Nephron (organoid): ENCODE measurements at regions not wholly inside any gene's neighbourhood (a gene's known extent, or its start where the extent isn't known, plus 50 kb on each side); places are given as distances from the start of the nearest gene placed in this dataset.
"Not testable (repeated sequence)": the region's sequence is repeated elsewhere in the genome, so short reads cannot be mapped to it uniquely, and the experiment has no call there.

ENCODE experiments used
- H3K27ac Mint-ChIP-seq, 3 experiments: 2 replicates each; pipeline ENCODE4 v1.8.0; 2020; ENCODE audit warnings: mixed read lengths in 3 of 3, mild to moderate bottlenecking in 2 of 3, moderate library complexity in 1 of 3
- H3K27me3 Mint-ChIP-seq: 2 replicates; pipeline ENCODE4 v1.8.0; 2021; ENCODE audit warnings: low read depth, mild to moderate bottlenecking, moderate library complexity, mixed read lengths
- H3K36me3 Mint-ChIP-seq: 2 replicates; pipeline ENCODE4 v1.8.0; 2020; ENCODE audit warnings: low read depth, mixed read lengths
- H3K4me1 Mint-ChIP-seq: 2 replicates; pipeline ENCODE4 v1.8.0; 2020; ENCODE audit warnings: mixed read lengths
- H3K4me3 Mint-ChIP-seq, 3 experiments: 2 replicates each; pipeline ENCODE4 v1.8.0; 2020; ENCODE audit warnings: mild to moderate bottlenecking in 3 of 3, mixed read lengths in 3 of 3, moderate library complexity in 2 of 3
- H3K9me3 Mint-ChIP-seq: 2 replicates; pipeline ENCODE4 v1.8.0; 2020; ENCODE audit warnings: mixed read lengths
- TF ChIP-seq, protein P1 (sequence below), 3 experiments: fragments of 200-600 bp; sonication (generic); IDR thresholded peaks; one replicate each; pipeline ENCODE4 v1.5.0; 2021; ENCODE audit warnings: antibody characterized with exemption in 3 of 3; ENCODE audit not compliant: unreplicated experiment in 3 of 3

DNA sequence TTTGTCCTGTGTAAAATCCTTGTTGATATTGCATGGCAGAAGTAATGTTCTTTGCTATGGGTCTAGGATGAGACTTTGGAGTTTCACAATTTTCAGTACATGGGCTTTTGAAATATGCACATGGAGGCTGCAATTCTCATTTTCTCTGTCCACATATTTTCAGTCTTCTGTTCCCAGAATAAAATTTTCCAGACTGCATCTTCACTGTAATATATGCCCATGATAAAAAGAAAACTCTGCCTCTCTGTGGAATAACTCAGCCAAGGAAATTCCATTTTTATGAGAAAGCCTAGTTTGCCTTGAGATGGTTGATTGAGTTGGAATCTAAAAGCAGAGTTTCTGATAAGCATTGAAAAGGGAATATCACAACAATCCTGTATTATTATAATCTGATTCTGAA, 601.4 kb upstream of the AADAT start:
- TF ChIP-seq, protein P1, sequence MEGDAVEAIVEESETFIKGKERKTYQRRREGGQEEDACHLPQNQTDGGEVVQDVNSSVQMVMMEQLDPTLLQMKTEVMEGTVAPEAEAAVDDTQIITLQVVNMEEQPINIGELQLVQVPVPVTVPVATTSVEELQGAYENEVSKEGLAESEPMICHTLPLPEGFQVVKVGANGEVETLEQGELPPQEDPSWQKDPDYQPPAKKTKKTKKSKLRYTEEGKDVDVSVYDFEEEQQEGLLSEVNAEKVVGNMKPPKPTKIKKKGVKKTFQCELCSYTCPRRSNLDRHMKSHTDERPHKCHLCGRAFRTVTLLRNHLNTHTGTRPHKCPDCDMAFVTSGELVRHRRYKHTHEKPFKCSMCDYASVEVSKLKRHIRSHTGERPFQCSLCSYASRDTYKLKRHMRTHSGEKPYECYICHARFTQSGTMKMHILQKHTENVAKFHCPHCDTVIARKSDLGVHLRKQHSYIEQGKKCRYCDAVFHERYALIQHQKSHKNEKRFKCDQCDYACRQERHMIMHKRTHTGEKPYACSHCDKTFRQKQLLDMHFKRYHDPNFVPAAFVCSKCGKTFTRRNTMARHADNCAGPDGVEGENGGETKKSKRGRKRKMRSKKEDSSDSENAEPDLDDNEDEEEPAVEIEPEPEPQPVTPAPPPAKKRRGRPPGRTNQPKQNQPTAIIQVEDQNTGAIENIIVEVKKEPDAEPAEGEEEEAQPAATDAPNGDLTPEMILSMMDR (IDR thresholded peaks at IDR 0.05; ENCODE audit: unreplicated experiment in 3 of 3) = no peak
- no peaks in the 10 kb centered on the region for H3K4me1 Mint-ChIP-seq

GRCh38 chr4:170687751-170688150, 598.0 kb upstream of the AADAT start:
- H3K27me3 Mint-ChIP-seq = no peaks in the 10 kb centered on the region
- no peaks in the 10 kb centered on the region for H3K9me3 Mint-ChIP-seq
- TF ChIP-seq, protein P1 (IDR thresholded peaks at IDR 0.05; ENCODE audit: unreplicated experiment in 3 of 3) = no peak
- H3K27ac Mint-ChIP-seq = no peak overlapping the region
- H3K36me3 Mint-ChIP-seq = no peaks in the 10 kb centered on the region
- no peak overlapping the region for H3K4me3 Mint-ChIP-seq
- H3K4me1 Mint-ChIP-seq = no peaks in the 10 kb centered on the region

More for the DNA sequence above, 601.4 kb upstream of the AADAT start:
- Mint-ChIP-seq H3K36me3 (no peaks in the 10 kb centered on the region), H3K9me3 (peaks cover 7% of the 10 kb centered on the region), H3K27ac (no peak overlapping the region), H3K27me3 (no peaks in the 10 kb centered on the region), H3K4me3 (no peak overlapping the region)

DNA sequence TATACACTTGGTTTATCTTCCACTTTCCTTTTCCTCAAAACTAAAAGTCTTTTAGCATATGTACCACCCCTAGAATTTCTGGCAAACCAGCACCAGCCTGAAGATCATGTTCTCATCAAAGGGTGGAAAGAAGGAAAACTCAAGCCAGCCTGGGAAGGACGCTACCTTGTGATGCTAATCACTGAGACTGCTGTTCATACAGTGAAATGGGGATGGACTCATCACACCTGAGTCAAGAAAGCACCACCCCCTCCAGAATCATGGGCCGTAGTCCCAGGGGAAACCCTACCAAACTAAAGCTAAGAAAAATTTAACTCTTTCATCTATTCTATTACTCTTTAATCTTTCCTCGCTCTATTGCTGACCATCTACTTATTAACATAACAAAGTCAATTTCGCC, 595.9 kb upstream of the AADAT start:
- not testable (repeated sequence) for H3K4me3 Mint-ChIP-seq, H3K27ac Mint-ChIP-seq, H3K27me3 Mint-ChIP-seq, H3K9me3 Mint-ChIP-seq, H3K36me3 Mint-ChIP-seq, H3K4me1 Mint-ChIP-seq

GRCh38 chr4:170682558-170683294, 593.0 kb upstream of the AADAT start:
- Mint-ChIP-seq H3K4me3 (no peak overlapping the region), H3K9me3 (peaks cover 3% of the 10 kb centered on the region), H3K27ac (no peak overlapping the region), H3K4me1 (no peaks in the 10 kb centered on the region), H3K27me3 (no peaks in the 10 kb centered on the region), H3K36me3 (no peaks in the 10 kb centered on the region)
- TF ChIP-seq, protein P1 (IDR thresholded peaks at IDR 0.05; ENCODE audit: unreplicated experiment in 3 of 3) = no peak

DNA sequence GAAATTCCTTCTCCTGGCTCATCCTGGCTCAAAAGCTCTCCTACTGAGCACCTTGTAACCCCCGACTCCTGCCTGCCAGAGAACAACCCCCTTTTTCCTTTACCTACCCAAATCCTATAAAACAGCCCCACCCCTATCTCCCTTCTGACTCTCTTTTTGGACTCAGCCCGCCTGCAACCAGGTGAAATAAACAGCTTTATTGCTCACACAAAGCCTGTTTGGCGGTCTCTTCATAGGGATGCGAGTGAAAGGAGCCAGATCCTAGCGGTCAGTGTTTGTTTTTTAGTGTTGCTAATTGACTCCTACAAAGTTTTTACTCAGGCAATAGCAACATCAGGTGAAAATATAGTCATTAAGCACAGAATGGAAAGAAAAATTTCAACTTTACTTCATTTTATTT, 592.3 kb upstream of the AADAT start:
- H3K4me1 Mint-ChIP-seq, H3K36me3 Mint-ChIP-seq, H3K27me3 Mint-ChIP-seq, H3K27ac Mint-ChIP-seq, H3K9me3 Mint-ChIP-seq, H3K4me3 Mint-ChIP-seq: not testable (repeated sequence)

- no peaks in the 10 kb centered on the region for H3K27me3 Mint-ChIP-seq
- TF ChIP-seq, protein P1 (IDR thresholded peaks at IDR 0.05; ENCODE audit: unreplicated experiment in 3 of 3) = no peak
- H3K27ac Mint-ChIP-seq = no peak overlapping the region
- H3K36me3 Mint-ChIP-seq = no peaks in the 10 kb centered on the region
- H3K9me3 Mint-ChIP-seq = peaks cover 3% of the 10 kb centered on the region
- H3K4me3 Mint-ChIP-seq = no peak overlapping the region
- no peaks in the 10 kb centered on the region for H3K4me1 Mint-ChIP-seq
Observed at GRCh38 chr4:170675568-170676262, 586.0 kb upstream of the AADAT start.

GRCh38 chr4:170674176-170674575, 584.4 kb upstream of the AADAT start:
- Mint-ChIP-seq H3K9me3 (peaks cover 3% of the 10 kb centered on the region), H3K36me3 (no peaks in the 10 kb centered on the region), H3K27me3 (no peaks in the 10 kb centered on the region), H3K4me1 (no peaks in the 10 kb centered on the region), H3K4me3 (no peak overlapping the region), H3K27ac (no peak overlapping the region)
- TF ChIP-seq, protein P1 (IDR thresholded peaks at IDR 0.05; ENCODE audit: unreplicated experiment in 3 of 3) = no peak
